ENCODE measurements at regions not wholly inside any gene's neighbourhood (a gene's known extent, or its start where the extent isn't known, plus 50 kb on each side); places are given as distances from the start of the nearest gene placed in this dataset.

GRCh38 chr9:118640836-118641560 lies 728.2 kb downstream of the BRINP1 start:
- FAIRE-seq = no peak
- TF ChIP-seq CEBPB (IDR thresholded peaks at IDR 0.05) (no peak), ZNF302 (CRISPR knock-in tag; IDR thresholded peaks at IDR 0.05) (no peak), EP300 (IDR thresholded peaks at IDR 0.05) (no peak), ELK1 (IDR thresholded peaks at IDR 0.05; ENCODE audit: low read depth, low read length) (no peak), RARB (CRISPR knock-in tag; IDR thresholded peaks at IDR 0.05) (no peak), HOXB13 (CRISPR knock-in tag; IDR thresholded peaks at IDR 0.05; ENCODE audit: low read depth) (no peak), KDM1A (IDR thresholded peaks at IDR 0.05; ENCODE audit: low read depth) (no peak), FOSB (CRISPR knock-in tag; IDR thresholded peaks at IDR 0.05) (no peak), CHD2 (IDR thresholded peaks at IDR 0.05; ENCODE audit: low read length, partially characterized antibody) (no peak), JUNB (IDR thresholded peaks at IDR 0.05) (no peak), HEYL (CRISPR knock-in tag; IDR thresholded peaks at IDR 0.05) (no peak), PBX3 (IDR thresholded peaks at IDR 0.05) (no peak), HMGXB4 (CRISPR knock-in tag; IDR thresholded peaks at IDR 0.05; ENCODE audit: borderline replicate concordance) (no peak), BCL3 (IDR thresholded peaks at IDR 0.05) (no peak), CBX8 (IDR thresholded peaks at IDR 0.05) (no peak), REST (IDR thresholded peaks at IDR 0.05) (no peak), NR3C1 (IDR thresholded peaks at IDR 0.05) (no peak), TP53 (CRISPR knock-in tag; IDR thresholded peaks at IDR 0.05) (no peak), BHLHE40 (IDR thresholded peaks at IDR 0.05; ENCODE audit: low read depth, low read length) (no peak)
- Histone ChIP-seq H3K4me3 (no peak overlapping the region), H3K27ac (peak overlapping the region; percentile 39 to 46; a peak in 4 of 6 replicates), H3K4me1 (peaks cover 36% of the 10 kb centered on the region), H3K9me3 (peaks cover 19% of the 10 kb centered on the region; the same call in 2 of the 3 replicates), H3K4me2 (peak overlapping the region; percentile 46; the same call in 2 of the 3 replicates)
- ChIA-PET CTCF (interaction anchor here (0.6 kb wide), 1 partner anchor 1336 kb away, joined by 4 read pairs; no protein-coding TSS in a partner anchor), POLR2A (no interaction called here)
- peak in 1 of 2 experiments; percentile 13 for DNase-seq (ENCODE audit: low read depth in 1 of 2, low spot score in 1 of 2)
- ATAC-seq = peak in 1 of 2 experiments; percentile 23; a peak in 1 of 6 replicates
- 38% methylated on average over 7 of the region's 7 CpGs for WGBS (ENCODE audit: missing lambda C conversion rate)

Measured in A549 (cell line).